SK-N-SH (cell line): ENCODE measurements at regions not wholly inside any gene's neighbourhood (a gene's known extent, or its start where the extent isn't known, plus 50 kb on each side); places are given as distances from the start of the nearest gene placed in this dataset.

Experiments
- CTCF ChIA-PET: fragments of 300-600, 350-600 bp; formaldehyde crosslinking; extraction: SDS; loops from one replicate; lab custom pipeline; 2021; lab: Yijun Ruan, JAX
- POLR2A ChIA-PET: fragments of 350-600 bp; sonication (Branson Sonifier 250); formaldehyde crosslinking; extraction: SDS; loops from one replicate; lab custom pipeline; 2020; ENCODE audit warnings: antibody characterized with exemption, inconsistent platforms; lab: Yijun Ruan, JAX
- DNase-seq: peaks from one replicate; pipeline ENCODE4 v3.0.0; 2012
- H2AFZ ChIP-seq: fragments of 200-600 bp; sonication (generic); 2 replicates; pipeline ENCODE4 v1.8.1; 2016; ENCODE audit warnings: antibody characterized with exemption, mild to moderate bottlenecking, low read depth
- H3F3A ChIP-seq: fragments of 200-600 bp; sonication (generic); replicated peaks from 2 replicates; pipeline ENCODE3; 2016; ENCODE audit warnings: antibody characterized with exemption, mild to moderate bottlenecking; ENCODE audit not compliant: insufficient read depth
- H3K27ac ChIP-seq, 2 experiments: fragments of 200-500 bp in 1 of 2; fragments of 200-600 bp in 1 of 2; sonication (Bioruptor generic) in 1 of 2; sonication (generic), shearing (Covaris generic) in 1 of 2; 2 replicates each; pipeline versions ENCODE4 v1.5.1 to v1.6.1; 2014 to 2016; ENCODE audit warnings: low read depth in 2 of 2, inconsistent platforms in 1 of 2, low read length in 1 of 2, mild to moderate bottlenecking in 1 of 2, mixed read lengths in 1 of 2
- H3K27me3 ChIP-seq: fragments of 200-600 bp; sonication (generic), shearing (Covaris generic); 2 replicates; pipeline ENCODE4 v1.6.1; 2016; ENCODE audit warnings: mixed run types; ENCODE audit not compliant: insufficient read depth
- H3K36me3 ChIP-seq, 2 experiments: fragments of 200-500 bp in 1 of 2; fragments of 200-600 bp in 1 of 2; sonication (Bioruptor generic) in 1 of 2; sonication (generic) in 1 of 2; replicated peaks in 1 of 2; 2 replicates each; pipeline versions ENCODE3 to v1.5.1; 2014 to 2016; ENCODE audit warnings: low read length in 1 of 2, mild to moderate bottlenecking in 1 of 2; ENCODE audit not compliant: insufficient read depth in 2 of 2, control insufficient read depth in 1 of 2
- H3K4me1 ChIP-seq, 2 experiments: fragments of 200-500 bp in 1 of 2; fragments of 200-600 bp in 1 of 2; sonication (Bioruptor generic) in 1 of 2; sonication (generic), shearing (Covaris generic) in 1 of 2; 2 replicates each; pipeline versions ENCODE4 v1.5.1 to v1.6.1; 2014 to 2016; ENCODE audit warnings: low read depth in 1 of 2, low read length in 1 of 2, mixed run types in 1 of 2; ENCODE audit not compliant: insufficient read depth in 2 of 2, control insufficient read depth in 1 of 2
- H3K4me2 ChIP-seq: fragments of 200-600 bp; sonication (generic), shearing (Covaris generic); 2 replicates; pipeline ENCODE4 v1.6.1; 2017; ENCODE audit warnings: mixed run types
- H3K4me3 ChIP-seq, 2 experiments: fragments of 200-500 bp in 1 of 2; fragments of 200-600 bp in 1 of 2; sonication (Bioruptor generic) in 1 of 2; sonication (generic), shearing (Covaris generic) in 1 of 2; 2 replicates each; pipeline versions ENCODE4 v1.5.1 to v1.8.1; 2014 to 2016; ENCODE audit warnings: low read depth in 2 of 2, inconsistent platforms in 1 of 2, low read length in 1 of 2, mild to moderate bottlenecking in 1 of 2, mixed read lengths in 1 of 2, moderate library complexity in 1 of 2
- H3K79me2 ChIP-seq: fragments of 200-600 bp; sonication (generic); 2 replicates; pipeline ENCODE4 v1.8.1; 2017; ENCODE audit warnings: mild to moderate bottlenecking; ENCODE audit not compliant: insufficient read depth
- H3K9ac ChIP-seq: fragments of 200-600 bp; sonication (generic); 2 replicates; pipeline ENCODE4 v1.6.1; 2017; ENCODE audit warnings: mixed run types
- H3K9me2 ChIP-seq: fragments of 200-600 bp; sonication (generic); 2 replicates; pipeline ENCODE4 v1.6.1; 2017; ENCODE audit warnings: mixed run types
- H3K9me3 ChIP-seq: fragments of 200-600 bp; sonication (generic); 2 replicates; pipeline ENCODE4 v1.6.1; 2017; ENCODE audit warnings: mixed run types, mild to moderate bottlenecking, moderate library complexity
- H4K20me1 ChIP-seq: fragments of 200-600 bp; sonication (generic); 2 replicates; pipeline ENCODE4 v1.6.1; 2017; ENCODE audit warnings: mild to moderate bottlenecking, mixed run types; ENCODE audit not compliant: insufficient read depth
- ELF1 ChIP-seq: IDR thresholded peaks from 2 replicates; pipeline ENCODE4 v1.4.0; 2012
- EP300 ChIP-seq, 2 experiments: IDR thresholded peaks; 2 replicates each; pipeline versions ENCODE4 v1.4.0 to v1.6.1; 2012; ENCODE audit warnings: borderline replicate concordance in 1 of 2, low read depth in 1 of 2, low read length in 1 of 2
- EZH2phosphoT487 ChIP-seq: fragments of 200-600 bp; sonication (generic); IDR thresholded peaks from 2 replicates; pipeline ENCODE4 v1.6.1; 2017; ENCODE audit warnings: low read depth, mixed run types, mild to moderate bottlenecking, antibody characterized with exemption, moderate library complexity, borderline replicate concordance
- FOSL2 ChIP-seq: IDR thresholded peaks from 2 replicates; pipeline ENCODE4 v1.4.0; 2012; ENCODE audit warnings: low read depth, mild to moderate bottlenecking, moderate library complexity, borderline replicate concordance
- GABPA ChIP-seq: IDR thresholded peaks from 2 replicates; pipeline ENCODE4 v1.4.0; 2012; ENCODE audit warnings: low read depth, mild to moderate bottlenecking
- GATA2 ChIP-seq: sonication (generic); formaldehyde crosslinking; IDR thresholded peaks from 2 replicates; pipeline ENCODE4 v1.5.0; 2020; ENCODE audit warnings: mild to moderate bottlenecking, missing genetic modification reagents
- JUND ChIP-seq: IDR thresholded peaks from 2 replicates; pipeline ENCODE4 v1.4.0; 2012
- MXI1 ChIP-seq: IDR thresholded peaks from 2 replicates; pipeline ENCODE4 v1.6.1; 2012; ENCODE audit warnings: mild to moderate bottlenecking, low read depth, low read length, improper control_type of control experiment
- NFIC ChIP-seq: IDR thresholded peaks from 2 replicates; pipeline ENCODE4 v1.4.0; 2012; ENCODE audit warnings: borderline replicate concordance
- NRF1 ChIP-seq: IDR thresholded peaks from 2 replicates; pipeline ENCODE4 v1.6.1; 2012; ENCODE audit warnings: low read depth, mild to moderate bottlenecking, low read length
- POLR2AphosphoS5 ChIP-seq: IDR thresholded peaks from 2 replicates; pipeline ENCODE4 v1.6.1; 2012; ENCODE audit warnings: low read depth, low read length
- RAD21 ChIP-seq: IDR thresholded peaks from 2 replicates; pipeline ENCODE4 v1.6.1; 2012; ENCODE audit warnings: mild to moderate bottlenecking, low read length
- RCOR1 ChIP-seq: fragments of 150-350 bp; IDR thresholded peaks from 2 replicates; pipeline ENCODE4 v1.6.1; 2017; ENCODE audit warnings: antibody characterized with exemption, low read length
- RFX5 ChIP-seq: IDR thresholded peaks from 2 replicates; pipeline ENCODE4 v1.6.1; 2012; ENCODE audit warnings: mild to moderate bottlenecking, improper control_type of control experiment, low read length
- RXRA ChIP-seq: IDR thresholded peaks from 2 replicates; pipeline ENCODE4 v1.4.0; 2012; ENCODE audit warnings: low read depth, mild to moderate bottlenecking, borderline replicate concordance
- SMC3 ChIP-seq: IDR thresholded peaks from 2 replicates; pipeline ENCODE4 v1.6.1; 2012; ENCODE audit warnings: low read depth, low read length, improper control_type of control experiment
- TAF1 ChIP-seq: IDR thresholded peaks from 2 replicates; pipeline ENCODE4 v1.6.1; 2012; ENCODE audit warnings: low read depth, mild to moderate bottlenecking, low read length, moderate library complexity, borderline replicate concordance
- TCF12 ChIP-seq: IDR thresholded peaks from 2 replicates; pipeline ENCODE4 v1.4.0; 2012
- TEAD4 ChIP-seq: IDR thresholded peaks from 2 replicates; pipeline ENCODE4 v1.4.0; 2012; ENCODE audit warnings: mild to moderate bottlenecking, borderline replicate concordance; ENCODE audit not compliant: insufficient read depth
- YY1 ChIP-seq: IDR thresholded peaks from 2 replicates; pipeline ENCODE4 v1.4.0; 2012; ENCODE audit warnings: low read depth, mild to moderate bottlenecking
- WGBS: methylation state at CpG from one replicate; pipeline ENCODE4 v1.1.6; 2017; ENCODE audit warnings: low lambda C conversion rate; 5-methylcytosine and 5-hydroxymethylcytosine counted together
- TF ChIP-seq, protein P1 (sequence below): IDR thresholded peaks from 2 replicates; pipeline ENCODE4 v1.4.0; 2012; ENCODE audit warnings: low read depth, borderline replicate concordance
- TF ChIP-seq, protein P2 (sequence below): fragments of 150-350 bp; IDR thresholded peaks from 2 replicates; pipeline ENCODE4 v1.6.1; 2016; ENCODE audit warnings: mild to moderate bottlenecking, low read depth, low read length
- TF ChIP-seq, protein P3 (sequence below): IDR thresholded peaks from 2 replicates; pipeline ENCODE4 v1.4.0; 2012; ENCODE audit warnings: low read depth, borderline replicate concordance
- TF ChIP-seq, protein P4 (sequence below): fragments of 200-600 bp; sonication (generic); IDR thresholded peaks from 2 replicates; pipeline ENCODE4 v1.6.1; 2017; ENCODE audit warnings: antibody characterized with exemption, mild to moderate bottlenecking, moderate library complexity
- TF ChIP-seq, protein P5 (sequence below): IDR thresholded peaks from 2 replicates; pipeline ENCODE4; 2012

DNA sequence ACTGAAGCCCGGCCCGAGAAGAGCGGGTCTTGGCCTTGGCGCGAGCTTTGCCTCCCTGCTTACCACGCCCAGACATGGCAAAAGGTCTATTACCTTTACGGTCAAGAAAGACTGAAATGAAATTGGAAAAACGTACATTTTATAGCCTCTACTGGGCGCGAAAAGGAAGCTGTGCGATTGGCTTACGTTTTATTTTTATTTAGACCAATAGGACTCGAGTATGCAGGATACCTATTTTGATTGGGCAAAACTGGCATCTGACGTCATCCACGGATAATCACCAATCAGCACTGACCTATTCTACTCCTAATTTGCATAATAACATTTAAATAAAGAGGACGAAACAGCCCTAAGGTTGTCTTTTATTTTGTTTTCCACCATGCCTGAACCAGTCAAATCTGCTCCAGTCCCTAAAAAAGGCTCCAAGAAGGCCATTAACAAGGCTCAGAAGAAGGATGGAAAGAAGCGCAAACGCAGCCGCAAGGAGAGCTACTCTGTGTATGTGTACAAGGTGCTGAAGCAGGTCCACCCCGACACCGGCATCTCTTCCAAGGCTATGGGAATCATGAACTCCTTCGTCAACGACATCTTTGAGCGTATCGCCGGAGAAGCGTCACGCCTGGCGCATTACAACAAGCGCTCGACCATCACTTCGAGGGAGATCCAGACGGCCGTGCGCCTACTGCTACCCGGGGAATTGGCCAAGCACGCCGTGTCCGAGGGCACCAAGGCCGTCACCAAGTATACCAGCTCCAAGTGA lies 97.4 kb downstream of the OR2B2 start:
- Histone ChIP-seq H3K79me2 (peaks cover 14% of the 10 kb centered on the region; the same call in 1 of the 2 replicates), H4K20me1 (no peaks in the 10 kb centered on the region), H3K4me3 (peak overlapping the region; percentile 51 to 64), H3K27ac (peak overlapping the region; percentile 72 to 98), H3K4me2 (peak overlapping the region; percentile 78), H3K4me1 (peaks cover 4 to 7% of the 10 kb centered on the region in 2 experiments; a peak in 3 of 4 replicates), H3F3A (peaks cover 54% of the 10 kb centered on the region), H3K9me2 (no peaks in the 10 kb centered on the region), H3K9ac (peak overlapping the region; percentile 58; the same call in 1 of the 2 replicates), H3K36me3 (no peaks in the 10 kb centered on the region), H3K27me3 (no peaks in the 10 kb centered on the region), H2AFZ (peak overlapping the region; percentile 34), H3K9me3 (no peaks in the 10 kb centered on the region)
- 14% methylated on average over 25 of the region's 40 CpGs for WGBS
- CTCF ChIA-PET, result interaction anchor here (1.0 to 1.1 kb wide), 3 partner anchors 22 to 80 kb away, joined by 3 to 4 read pairs (median 3); a partner anchor contains a TSS
- POLR2A ChIA-PET, result interaction anchor here (0.6 to 10.1 kb wide), 26 partner anchors 8 to 1793 kb away, joined by 3 to 218 read pairs (median 5); partner anchors contain the start of gene ZSCAN16
- DNase-seq, result peak; percentile 75
- TF ChIP-seq NFIC, result no peak
- TF ChIP-seq MXI1, result peak; percentile 56
- peak; percentile 60; the same call in 1 of the 2 replicates for TF ChIP-seq TAF1
- TF ChIP-seq, protein P1, sequence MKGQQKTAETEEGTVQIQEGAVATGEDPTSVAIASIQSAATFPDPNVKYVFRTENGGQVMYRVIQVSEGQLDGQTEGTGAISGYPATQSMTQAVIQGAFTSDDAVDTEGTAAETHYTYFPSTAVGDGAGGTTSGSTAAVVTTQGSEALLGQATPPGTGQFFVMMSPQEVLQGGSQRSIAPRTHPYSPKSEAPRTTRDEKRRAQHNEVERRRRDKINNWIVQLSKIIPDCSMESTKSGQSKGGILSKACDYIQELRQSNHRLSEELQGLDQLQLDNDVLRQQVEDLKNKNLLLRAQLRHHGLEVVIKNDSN, result no peak
- TF ChIP-seq, protein P2, sequence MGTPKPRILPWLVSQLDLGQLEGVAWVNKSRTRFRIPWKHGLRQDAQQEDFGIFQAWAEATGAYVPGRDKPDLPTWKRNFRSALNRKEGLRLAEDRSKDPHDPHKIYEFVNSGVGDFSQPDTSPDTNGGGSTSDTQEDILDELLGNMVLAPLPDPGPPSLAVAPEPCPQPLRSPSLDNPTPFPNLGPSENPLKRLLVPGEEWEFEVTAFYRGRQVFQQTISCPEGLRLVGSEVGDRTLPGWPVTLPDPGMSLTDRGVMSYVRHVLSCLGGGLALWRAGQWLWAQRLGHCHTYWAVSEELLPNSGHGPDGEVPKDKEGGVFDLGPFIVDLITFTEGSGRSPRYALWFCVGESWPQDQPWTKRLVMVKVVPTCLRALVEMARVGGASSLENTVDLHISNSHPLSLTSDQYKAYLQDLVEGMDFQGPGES, result peak; percentile 36; the same call in 1 of the 2 replicates
- TF ChIP-seq, protein P3, sequence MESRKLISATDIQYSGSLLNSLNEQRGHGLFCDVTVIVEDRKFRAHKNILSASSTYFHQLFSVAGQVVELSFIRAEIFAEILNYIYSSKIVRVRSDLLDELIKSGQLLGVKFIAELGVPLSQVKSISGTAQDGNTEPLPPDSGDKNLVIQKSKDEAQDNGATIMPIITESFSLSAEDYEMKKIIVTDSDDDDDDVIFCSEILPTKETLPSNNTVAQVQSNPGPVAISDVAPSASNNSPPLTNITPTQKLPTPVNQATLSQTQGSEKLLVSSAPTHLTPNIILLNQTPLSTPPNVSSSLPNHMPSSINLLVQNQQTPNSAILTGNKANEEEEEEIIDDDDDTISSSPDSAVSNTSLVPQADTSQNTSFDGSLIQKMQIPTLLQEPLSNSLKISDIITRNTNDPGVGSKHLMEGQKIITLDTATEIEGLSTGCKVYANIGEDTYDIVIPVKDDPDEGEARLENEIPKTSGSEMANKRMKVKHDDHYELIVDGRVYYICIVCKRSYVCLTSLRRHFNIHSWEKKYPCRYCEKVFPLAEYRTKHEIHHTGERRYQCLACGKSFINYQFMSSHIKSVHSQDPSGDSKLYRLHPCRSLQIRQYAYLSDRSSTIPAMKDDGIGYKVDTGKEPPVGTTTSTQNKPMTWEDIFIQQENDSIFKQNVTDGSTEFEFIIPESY, result peak; percentile 89
- no peak for TF ChIP-seq ELF1
- TF ChIP-seq GATA2, result no peak
- no peak for TF ChIP-seq RAD21
- no peak for TF ChIP-seq SMC3
- no peak; the same call in 1 of the 2 replicates for TF ChIP-seq JUND
- TF ChIP-seq EZH2phosphoT487, result no peak
- no peak for TF ChIP-seq RFX5
- TF ChIP-seq TCF12, result no peak
- TF ChIP-seq POLR2AphosphoS5, result peak; percentile 87
- no peak for TF ChIP-seq TEAD4
- TF ChIP-seq NRF1, result no peak
- no peak for TF ChIP-seq GABPA
- TF ChIP-seq EP300 (IDR thresholded peaks at IDR 0.05; ENCODE audit: borderline replicate concordance in 1 of 2, low read depth in 1 of 2, low read length in 1 of 2), result peak in 1 of 2 experiments; percentile 7; a peak in 1 of 4 replicates
- 0 out of 2 replicates have a peak, but pooled peaks have one; percentile 8 for TF ChIP-seq RCOR1
- TF ChIP-seq, protein P4, sequence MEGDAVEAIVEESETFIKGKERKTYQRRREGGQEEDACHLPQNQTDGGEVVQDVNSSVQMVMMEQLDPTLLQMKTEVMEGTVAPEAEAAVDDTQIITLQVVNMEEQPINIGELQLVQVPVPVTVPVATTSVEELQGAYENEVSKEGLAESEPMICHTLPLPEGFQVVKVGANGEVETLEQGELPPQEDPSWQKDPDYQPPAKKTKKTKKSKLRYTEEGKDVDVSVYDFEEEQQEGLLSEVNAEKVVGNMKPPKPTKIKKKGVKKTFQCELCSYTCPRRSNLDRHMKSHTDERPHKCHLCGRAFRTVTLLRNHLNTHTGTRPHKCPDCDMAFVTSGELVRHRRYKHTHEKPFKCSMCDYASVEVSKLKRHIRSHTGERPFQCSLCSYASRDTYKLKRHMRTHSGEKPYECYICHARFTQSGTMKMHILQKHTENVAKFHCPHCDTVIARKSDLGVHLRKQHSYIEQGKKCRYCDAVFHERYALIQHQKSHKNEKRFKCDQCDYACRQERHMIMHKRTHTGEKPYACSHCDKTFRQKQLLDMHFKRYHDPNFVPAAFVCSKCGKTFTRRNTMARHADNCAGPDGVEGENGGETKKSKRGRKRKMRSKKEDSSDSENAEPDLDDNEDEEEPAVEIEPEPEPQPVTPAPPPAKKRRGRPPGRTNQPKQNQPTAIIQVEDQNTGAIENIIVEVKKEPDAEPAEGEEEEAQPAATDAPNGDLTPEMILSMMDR, result no peak
- no peak for TF ChIP-seq FOSL2
- no peak for TF ChIP-seq RXRA
- TF ChIP-seq, protein P5, sequence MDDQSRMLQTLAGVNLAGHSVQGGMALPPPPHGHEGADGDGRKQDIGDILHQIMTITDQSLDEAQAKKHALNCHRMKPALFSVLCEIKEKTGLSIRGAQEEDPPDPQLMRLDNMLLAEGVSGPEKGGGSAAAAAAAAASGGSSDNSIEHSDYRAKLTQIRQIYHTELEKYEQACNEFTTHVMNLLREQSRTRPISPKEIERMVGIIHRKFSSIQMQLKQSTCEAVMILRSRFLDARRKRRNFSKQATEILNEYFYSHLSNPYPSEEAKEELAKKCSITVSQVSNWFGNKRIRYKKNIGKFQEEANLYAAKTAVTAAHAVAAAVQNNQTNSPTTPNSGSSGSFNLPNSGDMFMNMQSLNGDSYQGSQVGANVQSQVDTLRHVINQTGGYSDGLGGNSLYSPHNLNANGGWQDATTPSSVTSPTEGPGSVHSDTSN, result no peak
- TF ChIP-seq YY1, result peak; percentile 39; the same call in 1 of the 2 replicates
